22Rv1 (cell line): ENCODE measurements at regions not wholly inside any gene's neighbourhood (a gene's known extent, or its start where the extent isn't known, plus 50 kb on each side); places are given as distances from the start of the nearest gene placed in this dataset.
"Not testable (repeated sequence)": the region's sequence is repeated elsewhere in the genome, so short reads cannot be mapped to it uniquely, and the experiment has no call there.

Experiments
- CTCF ChIP-seq: fragments of 450-650 bp; IDR thresholded peaks from 2 replicates; pipeline ENCODE4 v1.5.1; 2017; ENCODE audit warnings: mild to moderate bottlenecking
- ZFX ChIP-seq: fragments of 450-650 bp; IDR thresholded peaks from 2 replicates; pipeline ENCODE4 v1.6.1; 2017; ENCODE audit warnings: antibody characterized with exemption, borderline replicate concordance

- not testable (repeated sequence) for TF ChIP-seq CTCF, ZFX
Measured at GRCh38 chr3:110704332-110704731, 367.3 kb upstream of the NECTIN3 start.
